IPS DF 6.9 (cell line): ENCODE measurements at regions not wholly inside any gene's neighbourhood (a gene's known extent, or its start where the extent isn't known, plus 50 kb on each side); places are given as distances from the start of the nearest gene placed in this dataset.

ENCODE experiments used
- DNase-seq: peaks from one replicate; pipeline ENCODE4 v3.0.0-alpha.2; 2013; ENCODE audit warnings: low read depth, low spot score
- H3K27ac ChIP-seq: one replicate; pipeline ENCODE4 v1.5.1; 2013; ENCODE audit warnings: low read length, control low read depth
- H3K27me3 ChIP-seq: 2 replicates; pipeline ENCODE4 v1.6.1; 2013; ENCODE audit warnings: mild to moderate bottlenecking, low read length; ENCODE audit not compliant: control insufficient read depth, insufficient read depth
- H3K36me3 ChIP-seq: 2 replicates; pipeline ENCODE4 v1.6.1; 2013; ENCODE audit warnings: low read length; ENCODE audit not compliant: control insufficient read depth, insufficient read depth
- H3K4me1 ChIP-seq: 2 replicates; pipeline ENCODE4 v1.6.1; 2013; ENCODE audit warnings: low read length; ENCODE audit not compliant: control insufficient read depth, insufficient read depth
- H3K4me3 ChIP-seq: 2 replicates; pipeline ENCODE4 v1.5.1; 2013; ENCODE audit warnings: mild to moderate bottlenecking, low read length
- H3K9me3 ChIP-seq: 2 replicates; pipeline ENCODE4 v1.6.1; 2013; ENCODE audit warnings: low read length, inconsistent platforms; ENCODE audit not compliant: control insufficient read depth, insufficient read depth
- WGBS: extraction: QIAGEN DNeasy Blood & Tissue Kit; methylation state at CpG from one replicate; pipeline ENCODE4 v1.1.7; 2013; ENCODE audit warnings: mixed read lengths, missing lambda C conversion rate; ENCODE audit not compliant: insufficient read length, insufficient coverage; 5-methylcytosine and 5-hydroxymethylcytosine counted together

- DNase-seq = no peak
- H3K4me3 ChIP-seq = no peak overlapping the region
Observed at GRCh38 chr13:29696606-29697005, 101.1 kb upstream of the SLC7A1 start.

GRCh38 chr13:29693275-29693945 is 97.9 kb upstream of the SLC7A1 start:
- H3K4me3 ChIP-seq = no peak overlapping the region
- no CpG with 5 or more reads among the region's 13 CpGs for WGBS
- H3K9me3 ChIP-seq = no peaks in the 10 kb centered on the region
- H3K36me3 ChIP-seq = no peaks in the 10 kb centered on the region
- no peak for DNase-seq
- no peaks in the 10 kb centered on the region for H3K4me1 ChIP-seq
- H3K27ac ChIP-seq = no peak overlapping the region
- no peaks in the 10 kb centered on the region for H3K27me3 ChIP-seq

More at GRCh38 chr13:29696606-29697005, 101.1 kb upstream of the SLC7A1 start:
- H3K27me3 ChIP-seq = no peaks in the 10 kb centered on the region
- H3K4me1 ChIP-seq = no peaks in the 10 kb centered on the region
- H3K9me3 ChIP-seq = no peaks in the 10 kb centered on the region
- no peak overlapping the region for H3K27ac ChIP-seq
- H3K36me3 ChIP-seq = no peaks in the 10 kb centered on the region

- Histone ChIP-seq H3K27ac (no peak overlapping the region), H3K9me3 (no peaks in the 10 kb centered on the region), H3K4me1 (no peaks in the 10 kb centered on the region), H3K4me3 (no peak overlapping the region), H3K27me3 (no peaks in the 10 kb centered on the region), H3K36me3 (no peaks in the 10 kb centered on the region)
- DNase-seq = no peak
- no CpG with 5 or more reads among the region's 3 CpGs for WGBS
Observed at GRCh38 chr13:29689548-29689947, 94.1 kb upstream of the SLC7A1 start.

DNA sequence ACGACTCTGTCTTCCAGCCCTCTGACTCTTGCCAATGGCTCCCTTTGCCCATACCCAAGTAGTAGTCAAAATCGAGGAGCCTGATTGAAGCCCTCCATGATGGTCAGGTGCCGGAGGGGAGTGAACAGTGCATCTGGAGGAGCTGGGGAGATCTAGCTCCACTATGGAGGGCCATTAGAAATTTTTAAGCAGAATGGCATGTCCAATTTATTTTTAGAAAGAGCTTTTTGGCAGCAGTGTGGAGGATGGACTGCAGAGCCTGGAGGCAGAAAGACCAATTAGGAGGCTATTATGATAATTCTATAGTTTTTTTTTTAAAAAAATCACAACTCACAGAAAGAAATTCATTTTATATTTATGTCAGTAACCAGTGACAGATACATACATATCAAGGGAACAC is 92.7 kb upstream of the SLC7A1 start:
- Histone ChIP-seq H3K4me3 (no peak overlapping the region), H3K27ac (no peak overlapping the region), H3K27me3 (no peaks in the 10 kb centered on the region), H3K9me3 (no peaks in the 10 kb centered on the region), H3K4me1 (no peaks in the 10 kb centered on the region), H3K36me3 (no peaks in the 10 kb centered on the region)
- no CpG with 5 or more reads among the region's 3 CpGs for WGBS
- no peak for DNase-seq

GRCh38 chr13:29684441-29684840 is 89.0 kb upstream of the SLC7A1 start:
- no peak for DNase-seq
- H3K4me1 ChIP-seq = no peaks in the 10 kb centered on the region
- no CpG with 5 or more reads among the region's 1 CpG for WGBS
- H3K27ac ChIP-seq = no peak overlapping the region
- no peaks in the 10 kb centered on the region for H3K9me3 ChIP-seq
- H3K36me3 ChIP-seq = no peaks in the 10 kb centered on the region
- H3K4me3 ChIP-seq = no peak overlapping the region
- no peaks in the 10 kb centered on the region for H3K27me3 ChIP-seq

- Histone ChIP-seq H3K27ac (no peak overlapping the region), H3K4me1 (no peaks in the 10 kb centered on the region), H3K4me3 (no peak overlapping the region), H3K9me3 (no peaks in the 10 kb centered on the region), H3K36me3 (no peaks in the 10 kb centered on the region), H3K27me3 (no peaks in the 10 kb centered on the region)
- no CpG with 5 or more reads among the region's 4 CpGs for WGBS
- DNase-seq = no peak
Observed at GRCh38 chr13:29683041-29683440, 87.6 kb upstream of the SLC7A1 start.

DNA sequence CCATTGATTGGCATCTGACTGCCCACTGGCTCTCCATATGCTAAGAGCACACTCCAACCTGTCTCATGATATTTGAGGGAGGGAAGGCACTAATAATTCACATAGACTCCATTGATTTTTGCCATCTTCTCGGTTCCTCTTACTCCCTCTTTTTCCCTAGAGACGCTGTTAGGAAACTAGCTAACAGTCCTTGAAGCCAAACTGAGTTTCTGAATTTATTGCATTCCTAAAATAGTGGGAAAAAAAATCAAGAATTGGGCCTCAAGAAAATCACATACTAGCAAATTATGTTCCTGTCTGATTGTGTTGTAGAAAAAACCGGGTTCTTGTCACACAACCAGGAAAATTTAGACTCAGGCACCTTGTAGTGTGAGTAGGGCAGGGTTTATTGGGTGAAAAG is 86.4 kb upstream of the SLC7A1 start:
- no CpG with 5 or more reads among the region's 3 CpGs for WGBS
- Histone ChIP-seq H3K27ac (no peak overlapping the region), H3K9me3 (no peaks in the 10 kb centered on the region), H3K27me3 (no peaks in the 10 kb centered on the region), H3K4me1 (no peaks in the 10 kb centered on the region), H3K4me3 (no peak overlapping the region), H3K36me3 (no peaks in the 10 kb centered on the region)
- DNase-seq = no peak

DNA sequence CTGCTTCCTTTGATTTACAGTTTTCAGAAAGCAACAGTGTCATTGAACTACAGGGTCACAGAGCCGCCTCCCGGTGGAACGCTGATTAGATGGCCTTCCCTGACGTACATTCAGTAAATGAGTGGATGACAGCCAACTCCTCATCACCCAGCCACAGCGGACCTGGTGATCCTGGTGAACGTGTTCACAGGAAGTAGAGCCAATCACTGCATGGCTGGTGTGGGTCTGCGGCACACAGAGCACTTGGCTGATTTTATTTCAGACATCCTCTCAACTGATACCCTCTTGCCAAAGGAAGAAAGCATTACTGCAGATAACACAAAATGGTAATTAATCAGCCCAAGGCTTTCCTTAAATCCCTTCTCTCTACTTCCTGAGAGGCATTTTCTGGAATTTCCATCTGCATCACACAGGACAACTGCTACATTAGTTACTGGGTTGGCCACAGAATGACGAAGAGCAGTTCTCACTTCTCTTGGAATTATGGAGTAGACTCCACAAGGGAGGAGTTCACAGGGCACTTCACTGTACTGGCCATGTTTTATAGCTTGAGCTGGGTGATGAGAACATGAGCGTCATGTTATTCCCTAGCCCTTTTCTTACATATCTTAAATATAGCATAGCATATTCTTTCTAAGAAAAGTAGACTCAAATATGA is 84.0 kb upstream of the SLC7A1 start:
- H3K27ac ChIP-seq = no peak overlapping the region
- no peaks in the 10 kb centered on the region for H3K9me3 ChIP-seq
- no peaks in the 10 kb centered on the region for H3K36me3 ChIP-seq
- H3K4me3 ChIP-seq = no peak overlapping the region
- DNase-seq = no peak
- H3K27me3 ChIP-seq = no peaks in the 10 kb centered on the region
- no peaks in the 10 kb centered on the region for H3K4me1 ChIP-seq
- no CpG with 5 or more reads among the region's 9 CpGs for WGBS

GRCh38 chr13:29677627-29678026 is 82.1 kb upstream of the SLC7A1 start:
- Histone ChIP-seq H3K4me1 (no peaks in the 10 kb centered on the region), H3K36me3 (no peaks in the 10 kb centered on the region), H3K27ac (no peak overlapping the region), H3K9me3 (no peaks in the 10 kb centered on the region), H3K27me3 (no peaks in the 10 kb centered on the region), H3K4me3 (no peak overlapping the region)
- no peak for DNase-seq
- no CpG with 5 or more reads among the region's 5 CpGs for WGBS

GRCh38 chr13:29676941-29677452 is 81.5 kb upstream of the SLC7A1 start:
- WGBS = no CpG with 5 or more reads among the region's 9 CpGs
- Histone ChIP-seq H3K4me3 (no peak overlapping the region), H3K27me3 (no peaks in the 10 kb centered on the region)

DNA sequence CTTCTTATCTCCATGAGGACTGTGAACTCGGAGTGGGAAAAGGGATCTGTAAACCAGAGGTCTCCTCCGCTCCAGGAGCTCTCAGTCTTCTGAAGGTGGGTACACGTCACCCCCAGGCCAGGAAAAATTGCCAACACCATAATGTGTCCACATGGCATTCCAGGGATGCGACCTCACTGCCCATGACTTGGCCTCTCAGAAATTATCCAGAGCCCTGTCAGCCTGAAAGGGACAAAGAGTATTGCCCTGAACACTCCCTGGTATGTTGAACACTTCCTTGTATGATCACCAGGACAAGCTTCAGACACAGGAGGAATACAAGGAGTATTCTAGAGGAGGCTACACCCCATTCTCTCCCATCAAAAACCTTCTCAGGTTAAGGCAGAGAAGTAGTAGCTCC is 81.0 kb upstream of the SLC7A1 start:
- H3K9me3 ChIP-seq = no peaks in the 10 kb centered on the region
- H3K27ac ChIP-seq = no peak overlapping the region
- no peaks in the 10 kb centered on the region for H3K27me3 ChIP-seq
- no peaks in the 10 kb centered on the region for H3K4me1 ChIP-seq
- WGBS = no CpG with 5 or more reads among the region's 4 CpGs
- no peak for DNase-seq
- H3K4me3 ChIP-seq = no peak overlapping the region
- H3K36me3 ChIP-seq = no peaks in the 10 kb centered on the region

More at GRCh38 chr13:29676941-29677452, 81.5 kb upstream of the SLC7A1 start:
- Histone ChIP-seq H3K9me3 (no peaks in the 10 kb centered on the region), H3K36me3 (no peaks in the 10 kb centered on the region), H3K27ac (no peak overlapping the region), H3K4me1 (no peaks in the 10 kb centered on the region)
- no peak for DNase-seq
